GM12892 (cell line): ENCODE measurements at regions not wholly inside any gene's neighbourhood (a gene's known extent, or its start where the extent isn't known, plus 50 kb on each side); places are given as distances from the start of the nearest gene placed in this dataset.

ENCODE experiments used
- POLR2A ChIP-seq: IDR thresholded peaks from 2 replicates; pipeline ENCODE4 v1.6.1; 2011; ENCODE audit warnings: low read depth, low read length, control low read depth
- POLR2AphosphoS5 ChIP-seq: IDR thresholded peaks from 2 replicates; pipeline ENCODE4 v1.6.1; 2011; ENCODE audit warnings: low read depth, low read length, control low read depth

GRCh38 chr9:100661668-100662067, 83.8 kb downstream of the CAVIN4 start:
- TF ChIP-seq POLR2A (no peak), POLR2AphosphoS5 (no peak)
